ENCODE measurements at regions not wholly inside any gene's neighbourhood (a gene's known extent, or its start where the extent isn't known, plus 50 kb on each side); places are given as distances from the start of the nearest gene placed in this dataset.

DNA sequence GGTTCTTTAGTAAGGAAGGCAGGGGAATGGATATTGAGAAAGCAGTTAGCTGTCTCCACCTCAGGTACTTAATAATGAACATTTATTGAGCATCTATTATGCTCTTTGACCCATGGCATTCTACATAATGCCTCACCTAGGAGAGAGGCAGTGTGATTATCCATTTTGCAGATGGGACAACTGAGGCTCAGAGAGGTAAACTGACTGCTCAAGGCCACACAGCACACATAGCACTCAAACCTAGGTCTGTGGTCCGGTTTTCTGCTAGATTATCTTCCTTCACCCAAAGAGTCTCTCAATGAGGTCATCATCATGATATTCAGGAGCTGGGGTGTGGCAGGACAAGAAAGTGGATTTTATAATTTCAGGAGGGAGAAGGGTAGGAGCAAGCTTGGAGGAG is 199.1 kb upstream of the LHX5 start:
- Histone ChIP-seq H3K27me3 (ENCODE audit: low read length) (no peaks in the 10 kb centered on the region; the same call in 1 of the 2 replicates), H3K9ac (ENCODE audit: low read length) (no peak overlapping the region), H2AFZ (ENCODE audit: low read depth, low read length, severe bottlenecking) (no peak overlapping the region), H3K36me3 (ENCODE audit: low read length) (no peaks in the 10 kb centered on the region), H4K20me1 (ENCODE audit: low read depth, low read length) (no peaks in the 10 kb centered on the region), H3K9me2 (replicated peaks; ENCODE audit: insufficient read depth, low read length) (no peaks in the 10 kb centered on the region), H3K4me3 (ENCODE audit: insufficient read depth, low read length, poor library complexity, severe bottlenecking) (no peak overlapping the region), H3K79me2 (ENCODE audit: insufficient read depth, low read length) (no peaks in the 10 kb centered on the region), H3F3A (ENCODE audit: insufficient read depth) (no peaks in the 10 kb centered on the region), H3K4me2 (ENCODE audit: low read depth, low read length, poor library complexity, severe bottlenecking) (no peak overlapping the region), H3K9me3 (ENCODE audit: insufficient read depth, low read length) (no peaks in the 10 kb centered on the region), H3K27ac (ENCODE audit: low read depth, low read length) (no peak overlapping the region)
- TF ChIP-seq, protein P1, sequence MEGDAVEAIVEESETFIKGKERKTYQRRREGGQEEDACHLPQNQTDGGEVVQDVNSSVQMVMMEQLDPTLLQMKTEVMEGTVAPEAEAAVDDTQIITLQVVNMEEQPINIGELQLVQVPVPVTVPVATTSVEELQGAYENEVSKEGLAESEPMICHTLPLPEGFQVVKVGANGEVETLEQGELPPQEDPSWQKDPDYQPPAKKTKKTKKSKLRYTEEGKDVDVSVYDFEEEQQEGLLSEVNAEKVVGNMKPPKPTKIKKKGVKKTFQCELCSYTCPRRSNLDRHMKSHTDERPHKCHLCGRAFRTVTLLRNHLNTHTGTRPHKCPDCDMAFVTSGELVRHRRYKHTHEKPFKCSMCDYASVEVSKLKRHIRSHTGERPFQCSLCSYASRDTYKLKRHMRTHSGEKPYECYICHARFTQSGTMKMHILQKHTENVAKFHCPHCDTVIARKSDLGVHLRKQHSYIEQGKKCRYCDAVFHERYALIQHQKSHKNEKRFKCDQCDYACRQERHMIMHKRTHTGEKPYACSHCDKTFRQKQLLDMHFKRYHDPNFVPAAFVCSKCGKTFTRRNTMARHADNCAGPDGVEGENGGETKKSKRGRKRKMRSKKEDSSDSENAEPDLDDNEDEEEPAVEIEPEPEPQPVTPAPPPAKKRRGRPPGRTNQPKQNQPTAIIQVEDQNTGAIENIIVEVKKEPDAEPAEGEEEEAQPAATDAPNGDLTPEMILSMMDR (IDR thresholded peaks at IDR 0.05; ENCODE audit: insufficient read depth, low read length, poor library complexity, severe bottlenecking) = no peak
- no peak for TF ChIP-seq EZH2phosphoT487 (conservative IDR thresholded peaks at IDR 0.05; ENCODE audit: low read length)

DNA sequence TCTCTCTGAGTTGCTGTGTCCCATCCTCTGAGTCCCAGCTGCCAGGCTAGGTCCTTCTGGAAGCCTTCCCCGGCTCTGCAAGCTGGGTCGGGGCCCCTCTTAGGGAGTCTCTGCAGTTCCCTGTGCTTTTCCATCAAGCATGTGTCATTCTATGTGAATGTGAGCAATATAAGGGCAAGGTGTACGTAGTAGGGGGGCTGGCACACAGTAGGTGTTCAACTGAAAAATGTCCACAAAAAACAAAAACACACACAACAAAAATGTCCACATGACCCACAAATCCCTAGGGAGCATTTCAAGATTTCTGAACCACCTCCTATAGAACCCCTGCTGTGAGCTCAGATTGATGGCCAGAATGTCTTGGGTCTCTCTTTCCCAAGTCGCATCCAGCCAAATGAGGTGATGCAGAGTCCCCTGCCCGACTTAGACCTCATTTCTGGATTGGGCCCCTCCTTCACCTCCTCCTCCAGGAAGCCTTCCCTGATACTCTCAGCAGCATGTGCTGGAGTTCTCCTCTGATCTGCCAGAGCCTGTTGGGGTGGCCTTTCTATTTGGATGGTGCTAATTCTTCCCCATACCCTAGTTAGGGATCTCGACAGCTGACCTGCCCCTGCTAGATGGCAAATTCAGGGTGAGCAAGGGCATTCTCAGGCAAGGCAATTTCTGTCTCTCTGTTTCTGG is 196.1 kb upstream of the LHX5 start:
- Histone ChIP-seq H4K20me1 (ENCODE audit: low read depth, low read length) (no peaks in the 10 kb centered on the region), H3K4me2 (ENCODE audit: low read depth, low read length, poor library complexity, severe bottlenecking) (no peak overlapping the region), H3K79me2 (ENCODE audit: insufficient read depth, low read length) (no peaks in the 10 kb centered on the region), H3K9me3 (ENCODE audit: insufficient read depth, low read length) (no peaks in the 10 kb centered on the region), H3K9ac (ENCODE audit: low read length) (no peak overlapping the region), H3K36me3 (ENCODE audit: low read length) (no peaks in the 10 kb centered on the region), H3K27ac (ENCODE audit: low read depth, low read length) (no peak overlapping the region), H3F3A (ENCODE audit: insufficient read depth) (no peaks in the 10 kb centered on the region), H3K9me2 (replicated peaks; ENCODE audit: insufficient read depth, low read length) (no peaks in the 10 kb centered on the region), H2AFZ (ENCODE audit: low read depth, low read length, severe bottlenecking) (no peak overlapping the region), H3K4me3 (ENCODE audit: insufficient read depth, low read length, poor library complexity, severe bottlenecking) (no peak overlapping the region), H3K27me3 (ENCODE audit: low read length) (no peaks in the 10 kb centered on the region)
- TF ChIP-seq, protein P1 (IDR thresholded peaks at IDR 0.05; ENCODE audit: insufficient read depth, low read length, poor library complexity, severe bottlenecking) = no peak

DNA sequence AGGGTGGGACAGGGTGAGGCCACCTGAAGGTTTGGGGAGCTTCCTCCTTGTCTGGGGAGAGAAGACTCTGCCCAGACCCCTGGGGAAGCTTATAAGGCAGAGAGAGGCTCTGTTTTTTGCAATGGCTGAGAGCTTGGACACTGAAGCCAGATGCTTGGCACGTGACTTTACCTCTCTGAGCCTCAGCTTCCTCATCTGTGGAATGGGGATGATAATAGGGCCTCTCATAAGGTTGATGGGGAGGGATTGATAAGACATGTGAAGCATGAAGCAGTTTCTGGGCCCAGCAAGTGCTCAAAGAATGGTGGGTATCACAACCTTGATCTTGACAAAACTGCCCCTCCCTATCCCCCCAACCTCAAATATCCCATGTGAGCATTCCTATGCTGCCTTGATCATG is 195.4 kb upstream of the LHX5 start:
- H3K27ac ChIP-seq (ENCODE audit: low read depth, low read length) = no peak overlapping the region
- no peaks in the 10 kb centered on the region for H3K9me3 ChIP-seq (ENCODE audit: insufficient read depth, low read length)
- H3F3A ChIP-seq (ENCODE audit: insufficient read depth) = no peaks in the 10 kb centered on the region
- no peaks in the 10 kb centered on the region for H4K20me1 ChIP-seq (ENCODE audit: low read depth, low read length)
- no peak overlapping the region for H3K4me2 ChIP-seq (ENCODE audit: low read depth, low read length, poor library complexity, severe bottlenecking)
- H3K9me2 ChIP-seq (replicated peaks; ENCODE audit: insufficient read depth, low read length) = no peaks in the 10 kb centered on the region
- no peaks in the 10 kb centered on the region for H3K79me2 ChIP-seq (ENCODE audit: insufficient read depth, low read length)
- no peak overlapping the region for H3K9ac ChIP-seq (ENCODE audit: low read length)
- H3K4me3 ChIP-seq (ENCODE audit: insufficient read depth, low read length, poor library complexity, severe bottlenecking) = no peak overlapping the region
- TF ChIP-seq, protein P1 (IDR thresholded peaks at IDR 0.05; ENCODE audit: insufficient read depth, low read length, poor library complexity, severe bottlenecking) = no peak
- TF ChIP-seq EZH2phosphoT487 (conservative IDR thresholded peaks at IDR 0.05; ENCODE audit: low read length) = no peak
- no peaks in the 10 kb centered on the region for H3K27me3 ChIP-seq (ENCODE audit: low read length)
- H3K36me3 ChIP-seq (ENCODE audit: low read length) = no peaks in the 10 kb centered on the region
- no peak overlapping the region for H2AFZ ChIP-seq (ENCODE audit: low read depth, low read length, severe bottlenecking)

Measured in SU-DHL-6 (cell line).